Midbrain (tissue), 1 donor: ENCODE measurements at regions not wholly inside any gene's neighbourhood (a gene's known extent, or its start where the extent isn't known, plus 50 kb on each side); places are given as distances from the start of the nearest gene placed in this dataset.
"Not testable (repeated sequence)": the region's sequence is repeated elsewhere in the genome, so short reads cannot be mapped to it uniquely, and the experiment has no call there.

Experiments
- DNase-seq: peaks from one replicate; lab custom pipeline; 2025; lab: John Stamatoyannopoulos, UW

DNA sequence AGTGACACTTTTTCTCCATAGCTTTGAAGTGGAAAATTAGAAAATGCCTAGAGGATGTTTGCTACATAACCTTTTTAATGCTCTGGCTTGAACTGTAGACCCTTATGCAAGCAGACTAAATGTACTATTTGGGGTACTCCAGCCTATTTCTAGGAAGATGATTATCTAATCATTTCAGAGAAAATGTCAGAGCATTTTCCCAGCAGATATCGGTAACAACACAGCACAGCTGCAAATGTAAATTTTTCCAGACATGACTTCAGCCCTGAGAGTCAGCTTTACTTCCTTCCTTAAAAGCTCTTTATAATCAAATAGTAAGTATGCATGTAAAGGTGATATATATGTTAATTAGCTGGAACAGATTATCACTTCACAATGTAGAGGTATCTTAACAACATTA is 1647.1 kb downstream of the SUCLG1 start:
- no peak for DNase-seq

DNA sequence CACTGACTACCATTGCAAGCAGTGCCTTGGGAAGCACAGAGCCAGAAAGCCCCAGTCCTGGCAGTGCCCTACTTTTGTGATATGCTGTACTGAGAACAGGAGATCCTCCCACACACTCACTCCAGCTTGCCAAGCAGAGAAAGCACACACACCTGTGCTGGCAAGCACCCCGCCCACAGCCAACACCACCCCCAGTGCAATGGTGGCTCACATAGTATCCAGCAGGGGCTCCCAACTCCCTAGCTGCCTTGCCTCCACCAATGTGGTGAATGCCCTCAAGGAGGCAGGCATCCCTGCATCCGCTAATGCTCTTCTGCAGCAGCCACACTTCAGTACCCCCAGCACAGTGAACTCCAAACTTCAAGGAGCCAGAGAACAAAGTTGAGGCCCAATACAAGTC is 1655.8 kb downstream of the SUCLG1 start:
- DNase-seq: no peak

DNA sequence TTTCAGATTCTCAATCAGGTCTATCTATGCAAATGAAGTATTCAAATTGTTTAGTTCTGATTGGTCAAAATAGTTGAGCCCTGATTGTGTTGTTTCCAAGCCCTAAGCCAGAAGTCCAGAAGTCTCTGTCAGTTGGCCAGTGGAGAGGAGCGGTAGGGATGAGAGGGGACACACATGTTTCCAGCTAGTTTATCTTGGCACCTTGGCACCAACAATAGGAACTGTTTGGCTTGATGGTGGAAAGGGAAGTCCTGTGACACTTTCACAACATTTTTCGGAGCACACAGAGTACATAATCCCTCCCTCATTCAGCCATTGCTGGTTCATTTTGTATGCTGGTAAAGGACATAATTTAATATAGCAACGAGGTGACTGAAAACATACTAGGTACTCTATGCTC is 1661.6 kb downstream of the SUCLG1 start:
- no peak for DNase-seq

DNA sequence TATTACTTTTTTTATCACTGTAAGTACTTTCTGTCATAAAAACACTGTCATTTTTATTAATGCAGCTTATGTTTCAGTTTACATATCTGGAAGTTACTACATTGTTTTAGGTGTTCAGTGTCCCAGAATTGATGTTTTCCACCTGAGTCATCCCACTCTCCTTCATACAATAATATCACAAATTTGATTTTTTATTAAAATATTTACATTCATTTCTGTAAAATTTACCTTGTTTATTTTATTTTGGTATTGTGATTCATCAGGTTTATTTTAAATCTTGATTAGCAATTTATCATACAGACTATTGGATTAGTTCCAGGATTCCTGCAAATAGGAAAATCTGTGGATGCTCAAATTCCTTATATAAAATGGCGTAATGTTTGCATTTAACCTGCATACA is 1662.9 kb downstream of the SUCLG1 start:
- no peak for DNase-seq

DNA sequence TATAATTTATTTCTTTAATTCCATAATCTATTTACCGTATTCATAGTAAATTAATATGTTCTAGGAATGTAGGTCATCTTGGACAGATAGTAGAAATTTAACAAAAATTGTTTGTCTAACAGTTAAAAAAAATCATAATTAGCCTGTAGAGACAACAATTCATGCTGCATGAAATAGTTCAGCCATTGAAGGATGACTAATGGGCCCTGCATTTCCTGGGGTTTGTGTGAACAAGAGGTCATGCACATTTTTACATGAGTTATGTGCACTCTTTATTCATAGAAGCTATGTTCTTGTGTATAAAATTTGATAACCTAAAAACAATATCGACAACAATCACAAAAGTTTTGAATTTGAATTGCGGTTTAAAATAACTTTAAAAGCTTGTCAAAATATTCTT is 1663.6 kb downstream of the SUCLG1 start:
- no peak for DNase-seq

GRCh38 chr2:82793711-82794435 is 1665.2 kb downstream of the SUCLG1 start:
- DNase-seq: no peak

- no peak for DNase-seq
These were observed 1666.8 kb downstream of the SUCLG1 start for GRCh38 chr2:82792316-82792715.

GRCh38 chr2:82790206-82791021 is 1668.7 kb downstream of the SUCLG1 start:
- no peak for DNase-seq

- no peak for DNase-seq
These were observed 1669.3 kb downstream of the SUCLG1 start for GRCh38 chr2:82789851-82790205.

GRCh38 chr2:82781176-82781915 is 1677.7 kb downstream of the SUCLG1 start:
- no peak for DNase-seq

DNA sequence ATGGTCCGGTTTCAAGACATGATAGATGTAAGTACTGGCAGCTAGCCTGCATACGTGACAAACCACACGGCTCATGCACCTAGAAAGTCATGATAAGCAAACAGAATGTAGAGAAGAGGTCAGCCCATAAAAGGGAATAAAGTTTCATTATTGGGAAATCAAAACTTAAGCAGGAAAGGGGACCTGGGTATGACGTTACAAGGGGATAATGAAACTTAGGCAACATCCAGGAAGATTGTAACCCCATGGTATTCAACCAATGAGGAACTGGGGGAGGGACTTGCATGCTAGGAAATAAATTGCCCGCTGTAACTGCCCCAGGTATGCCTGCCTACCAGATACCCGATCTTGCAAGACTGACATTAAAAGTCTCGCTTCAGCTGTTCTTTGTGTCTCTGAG is 1679.0 kb downstream of the SUCLG1 start:
- DNase-seq: no peak

GRCh38 chr2:82752396-82752795 is 1706.7 kb downstream of the SUCLG1 start:
- DNase-seq: no peak

DNA sequence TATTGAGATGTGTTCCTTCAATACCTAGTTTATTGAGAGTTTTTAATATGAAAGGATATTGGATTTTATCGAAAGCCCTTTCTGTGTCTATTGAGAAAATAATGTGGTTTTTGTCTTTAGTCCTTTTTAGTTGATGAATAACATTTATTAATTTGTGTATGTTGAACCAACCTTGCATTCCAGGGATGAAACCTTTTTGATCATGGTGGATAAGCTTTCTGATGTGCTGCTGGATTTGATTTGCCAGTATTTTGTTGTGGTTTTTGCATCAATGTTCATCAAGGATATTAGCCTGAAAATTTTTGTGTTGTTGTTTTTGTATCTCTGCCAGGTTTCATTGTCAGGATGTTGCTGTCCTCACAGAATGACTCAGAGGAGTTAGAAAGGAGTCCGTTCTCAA is 1710.4 kb downstream of the SUCLG1 start:
- no peak for DNase-seq

DNA sequence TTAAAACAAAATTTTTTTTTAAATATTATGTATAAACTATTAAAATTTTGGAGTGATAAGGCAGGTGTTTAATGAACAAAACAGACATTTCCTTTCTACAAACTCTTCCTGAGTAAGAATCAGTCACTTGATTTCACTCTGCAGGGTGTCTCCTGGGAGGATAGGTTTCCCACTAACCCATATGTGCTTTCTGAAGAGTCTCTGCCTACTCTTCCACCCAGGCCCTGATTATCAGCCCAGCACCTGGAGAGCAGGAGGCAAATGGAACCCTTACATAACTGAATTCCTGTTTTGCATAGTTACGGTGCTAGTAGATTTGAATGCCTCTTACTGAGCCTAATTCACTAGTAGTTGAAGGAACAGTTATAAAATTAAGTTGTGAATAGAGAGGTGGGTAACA is 1718.6 kb downstream of the SUCLG1 start:
- no peak for DNase-seq

GRCh38 chr2:82737965-82738364 is 1721.1 kb downstream of the SUCLG1 start:
- DNase-seq: not testable (repeated sequence)

- DNase-seq: no peak
These were observed 1723.7 kb downstream of the SUCLG1 start for GRCh38 chr2:82735336-82735735.

GRCh38 chr2:82731824-82732223 is 1727.3 kb downstream of the SUCLG1 start:
- no peak for DNase-seq

- no peak for DNase-seq
These were observed 1728.3 kb downstream of the SUCLG1 start for GRCh38 chr2:82730811-82731210.

DNA sequence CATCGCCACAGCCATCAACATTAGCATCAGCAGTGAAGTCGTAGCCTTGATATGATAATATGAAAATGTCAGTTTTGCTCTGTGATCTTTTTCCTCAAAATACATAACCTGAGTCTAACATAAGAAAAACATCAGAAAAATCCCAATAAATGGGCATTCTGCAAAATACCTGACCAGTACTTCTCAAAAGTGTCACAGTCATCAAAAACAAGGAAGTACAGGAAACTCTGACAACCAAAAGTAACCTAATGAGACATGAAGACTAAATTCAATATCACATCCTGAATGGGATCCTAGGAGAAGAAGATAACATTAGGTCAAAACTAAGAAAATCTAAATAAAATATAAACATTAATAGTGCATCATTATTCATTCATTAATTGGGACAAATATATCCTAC is 1731.0 kb downstream of the SUCLG1 start:
- DNase-seq: no peak

DNA sequence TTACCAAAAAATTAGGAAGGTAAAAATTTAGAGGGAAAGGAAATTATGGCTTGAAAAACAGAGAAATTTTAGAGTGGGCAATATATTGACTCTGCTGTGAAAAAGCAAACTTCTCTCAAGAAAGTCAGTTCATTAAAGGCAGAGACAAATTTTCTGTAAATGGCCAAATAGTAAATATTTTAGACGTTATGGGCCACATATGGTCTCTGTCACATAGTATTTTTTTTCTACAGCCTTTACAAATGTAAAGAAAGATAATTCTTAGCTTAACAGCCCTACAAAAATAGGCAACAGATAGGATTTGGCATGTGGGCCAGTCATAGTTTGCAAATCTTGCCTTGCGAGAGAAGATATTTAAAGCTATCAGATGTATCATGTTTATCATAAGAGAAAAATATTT is 1750.4 kb downstream of the SUCLG1 start:
- DNase-seq: no peak

DNA sequence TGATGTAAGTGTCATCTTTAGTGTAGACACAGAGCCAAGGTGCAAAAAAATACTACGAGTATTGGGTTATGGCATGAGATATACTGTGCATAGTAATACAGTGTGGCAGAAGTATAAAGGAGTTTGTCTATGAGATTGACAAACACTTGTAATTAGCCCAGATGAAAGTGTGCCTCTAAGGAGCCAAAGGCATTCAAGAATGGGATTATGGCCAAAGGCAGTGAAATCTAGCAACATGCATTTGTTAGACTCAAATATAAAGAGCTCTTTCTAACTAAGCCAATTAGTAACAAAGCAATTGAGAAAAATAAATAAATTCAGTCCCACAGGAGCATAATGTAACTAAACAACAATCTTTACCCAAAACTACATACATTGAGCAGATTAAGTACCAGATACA is 1761.8 kb downstream of the SUCLG1 start:
- no peak for DNase-seq

DNA sequence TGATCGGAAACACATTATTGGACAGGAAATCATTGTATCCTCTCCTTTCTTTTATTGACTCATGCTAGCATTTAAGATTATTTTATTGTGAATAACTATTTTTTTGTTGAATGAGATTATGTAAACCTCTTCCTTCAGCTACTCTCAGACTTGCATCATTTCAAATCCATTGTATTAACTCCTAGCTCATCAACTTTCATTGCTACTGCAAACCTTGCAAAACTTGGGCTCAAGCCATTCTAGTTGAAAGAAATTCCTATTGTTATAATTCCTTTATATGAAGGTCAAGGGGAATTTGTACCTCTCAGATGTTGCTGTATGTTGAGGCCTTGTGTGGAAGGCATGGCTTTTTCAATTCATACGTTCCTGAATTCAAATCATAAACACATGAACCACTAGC is 1764.6 kb downstream of the SUCLG1 start:
- DNase-seq: no peak
